ENCODE measurements at regions not wholly inside any gene's neighbourhood (a gene's known extent, or its start where the extent isn't known, plus 50 kb on each side); places are given as distances from the start of the nearest gene placed in this dataset.

DNA sequence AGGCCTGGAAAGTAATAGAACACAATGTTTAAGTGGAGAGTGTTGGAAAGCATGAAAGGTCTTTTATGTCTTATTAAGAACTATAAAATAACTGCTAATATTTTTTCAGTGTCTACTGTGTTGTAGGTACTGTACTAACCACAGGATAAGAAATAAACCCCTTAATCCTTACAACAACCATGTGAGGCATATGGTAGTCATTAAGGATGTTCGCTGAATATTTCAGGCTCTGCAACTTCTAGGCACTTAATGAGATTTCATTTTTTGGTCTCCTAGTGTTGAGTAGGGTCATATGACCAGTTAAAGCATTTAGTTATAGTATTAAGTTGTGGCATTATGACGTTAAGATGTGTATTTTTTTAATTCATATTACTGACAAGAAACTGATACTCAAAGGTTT, 346.6 kb upstream of the KCNH7 start:
- intact Hi-C loops (cut with DNase I, micrococcal nuclease): no loop called here
- no peak for ATAC-seq
- TF ChIP-seq, protein P1, sequence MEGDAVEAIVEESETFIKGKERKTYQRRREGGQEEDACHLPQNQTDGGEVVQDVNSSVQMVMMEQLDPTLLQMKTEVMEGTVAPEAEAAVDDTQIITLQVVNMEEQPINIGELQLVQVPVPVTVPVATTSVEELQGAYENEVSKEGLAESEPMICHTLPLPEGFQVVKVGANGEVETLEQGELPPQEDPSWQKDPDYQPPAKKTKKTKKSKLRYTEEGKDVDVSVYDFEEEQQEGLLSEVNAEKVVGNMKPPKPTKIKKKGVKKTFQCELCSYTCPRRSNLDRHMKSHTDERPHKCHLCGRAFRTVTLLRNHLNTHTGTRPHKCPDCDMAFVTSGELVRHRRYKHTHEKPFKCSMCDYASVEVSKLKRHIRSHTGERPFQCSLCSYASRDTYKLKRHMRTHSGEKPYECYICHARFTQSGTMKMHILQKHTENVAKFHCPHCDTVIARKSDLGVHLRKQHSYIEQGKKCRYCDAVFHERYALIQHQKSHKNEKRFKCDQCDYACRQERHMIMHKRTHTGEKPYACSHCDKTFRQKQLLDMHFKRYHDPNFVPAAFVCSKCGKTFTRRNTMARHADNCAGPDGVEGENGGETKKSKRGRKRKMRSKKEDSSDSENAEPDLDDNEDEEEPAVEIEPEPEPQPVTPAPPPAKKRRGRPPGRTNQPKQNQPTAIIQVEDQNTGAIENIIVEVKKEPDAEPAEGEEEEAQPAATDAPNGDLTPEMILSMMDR (IDR thresholded peaks at IDR 0.05): no peak
- Histone ChIP-seq H3K36me3 (ENCODE audit: low read depth) (no peaks in the 10 kb centered on the region), H3K4me1 (ENCODE audit: low read depth) (no peaks in the 10 kb centered on the region), H3K9me3 (no peaks in the 10 kb centered on the region), H3K4me3 (no peak overlapping the region)
- DNase-seq: no peak

DNA sequence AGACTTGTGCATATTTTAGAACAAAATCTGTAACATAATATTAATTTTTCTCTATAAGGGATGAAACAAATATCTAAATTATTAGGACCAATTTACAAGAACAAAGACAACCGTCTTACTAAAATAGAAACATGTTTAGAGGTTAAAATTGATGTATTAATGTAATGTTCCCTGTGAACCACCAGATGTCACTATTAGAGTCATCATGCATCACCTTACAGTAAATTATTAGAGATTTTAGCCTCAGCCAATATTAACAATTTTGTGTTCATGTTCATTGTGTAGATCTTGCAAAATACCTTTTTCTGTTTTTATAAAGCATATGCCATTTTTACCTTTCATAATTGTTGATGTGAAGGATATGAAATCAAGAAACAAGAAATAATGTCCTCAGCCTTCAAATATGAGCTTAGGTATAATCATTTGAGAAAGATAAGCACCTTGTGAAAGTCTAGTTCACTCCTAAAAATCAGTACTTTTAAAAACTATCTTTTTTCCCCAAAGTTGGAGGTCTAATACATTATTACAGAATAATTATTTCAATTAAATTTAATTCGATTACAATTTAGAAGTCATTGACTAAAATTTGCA, 344.3 kb upstream of the KCNH7 start:
- DNase-seq (no peak), ATAC-seq (no peak)
- H3K36me3 ChIP-seq (ENCODE audit: low read depth): no peaks in the 10 kb centered on the region
- H3K4me3 ChIP-seq: no peak overlapping the region
- intact Hi-C loops (cut with DNase I, micrococcal nuclease): no loop called here
- H3K4me1 ChIP-seq (ENCODE audit: low read depth): no peaks in the 10 kb centered on the region
- no peaks in the 10 kb centered on the region for H3K9me3 ChIP-seq
- TF ChIP-seq, protein P1 (IDR thresholded peaks at IDR 0.05): no peak

DNA sequence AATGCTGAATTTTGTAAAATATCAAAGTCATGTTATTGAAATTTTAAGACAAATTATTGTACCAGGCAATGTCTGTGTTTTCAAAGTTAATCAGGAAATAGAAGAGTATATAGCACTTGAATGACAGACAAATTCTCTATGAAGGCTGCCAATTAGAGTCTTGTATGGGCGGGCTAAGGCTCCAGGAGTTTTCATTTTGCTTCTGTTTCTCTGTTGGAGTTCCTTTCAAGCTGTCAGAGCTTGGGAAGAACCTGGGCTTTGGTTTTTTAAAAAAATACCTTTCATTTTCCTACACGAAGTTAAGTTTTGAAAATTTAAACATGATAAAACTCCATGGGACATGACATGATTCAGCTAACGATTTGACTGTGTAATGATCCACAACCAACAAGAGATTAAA, 339.0 kb upstream of the KCNH7 start:
- H3K36me3 ChIP-seq (ENCODE audit: low read depth): no peaks in the 10 kb centered on the region
- TF ChIP-seq, protein P1 (IDR thresholded peaks at IDR 0.05): no peak
- H3K9me3 ChIP-seq: no peaks in the 10 kb centered on the region
- H3K4me3 ChIP-seq: no peak overlapping the region
- no peaks in the 10 kb centered on the region for H3K4me1 ChIP-seq (ENCODE audit: low read depth)
- no peak for ATAC-seq
- no peak for DNase-seq
- intact Hi-C loops (cut with DNase I, micrococcal nuclease): no loop called here

DNA sequence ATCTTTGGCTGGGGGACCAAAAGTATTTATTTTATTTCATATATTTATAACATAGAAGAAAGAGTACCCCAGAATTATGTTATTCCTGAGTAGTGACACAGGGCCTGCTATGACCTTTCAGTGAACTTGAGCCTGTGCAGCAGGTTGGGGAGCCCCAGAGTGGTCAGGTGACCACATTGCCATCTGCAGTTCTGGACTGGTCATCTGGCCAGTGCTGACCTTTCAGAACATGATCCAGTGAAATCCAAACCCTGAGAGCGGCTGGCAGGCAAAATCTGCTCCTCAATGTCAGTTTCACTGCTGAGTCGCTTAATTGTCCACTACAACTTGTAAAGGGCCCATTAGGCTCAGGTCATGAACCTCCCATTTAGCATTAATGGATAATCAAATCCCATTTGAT, 336.7 kb upstream of the KCNH7 start:
- no peak for DNase-seq
- intact Hi-C loops (cut with DNase I, micrococcal nuclease): no loop called here
- no peak for ATAC-seq
- Histone ChIP-seq H3K4me3 (no peak overlapping the region), H3K9me3 (no peaks in the 10 kb centered on the region), H3K4me1 (ENCODE audit: low read depth) (no peaks in the 10 kb centered on the region), H3K36me3 (ENCODE audit: low read depth) (no peaks in the 10 kb centered on the region)
- TF ChIP-seq, protein P1 (IDR thresholded peaks at IDR 0.05): no peak

DNA sequence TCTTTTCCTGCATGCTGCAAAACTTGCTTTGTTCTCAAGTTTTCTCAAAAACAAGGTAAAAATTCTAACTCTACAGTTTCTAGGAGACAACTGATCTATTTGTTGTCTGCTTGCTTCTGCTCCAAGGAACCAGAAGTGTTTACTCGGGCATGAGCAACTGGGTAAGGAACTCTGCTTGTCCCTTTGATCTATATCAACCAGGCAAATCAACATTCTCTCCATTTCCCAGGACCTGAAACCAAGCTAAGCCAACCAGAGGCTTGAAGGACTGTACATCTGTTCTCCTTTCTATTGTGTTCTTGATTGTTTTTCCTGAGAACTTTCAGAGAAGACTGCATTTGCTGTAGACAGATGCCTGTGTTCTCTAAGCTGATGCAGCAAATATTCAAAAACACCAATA, 335.0 kb upstream of the KCNH7 start:
- TF ChIP-seq, protein P1 (IDR thresholded peaks at IDR 0.05): no peak
- Histone ChIP-seq H3K9me3 (no peaks in the 10 kb centered on the region), H3K4me1 (ENCODE audit: low read depth) (no peaks in the 10 kb centered on the region), H3K4me3 (no peak overlapping the region), H3K36me3 (ENCODE audit: low read depth) (no peaks in the 10 kb centered on the region)
- intact Hi-C loops (cut with DNase I, micrococcal nuclease): no loop called here
- DNase-seq (no peak), ATAC-seq (no peak)

Data from mucosa of descending colon (tissue), 3 donors.